Fibroblast of skin of back (primary cell): ENCODE measurements at regions not wholly inside any gene's neighbourhood (a gene's known extent, or its start where the extent isn't known, plus 50 kb on each side); places are given as distances from the start of the nearest gene placed in this dataset.

Experiments used
- DNase-seq: peaks from one replicate; pipeline ENCODE4 v3.0.0-alpha.2; 2013

GRCh38 chr2:217437290-217437870 is 565.4 kb downstream of the TNS1 start:
- no peak for DNase-seq

- DNase-seq = no peak
Measured at GRCh38 chr2:217436386-217436785, 566.4 kb downstream of the TNS1 start.

- DNase-seq = peak; percentile 92
Measured at GRCh38 chr2:217434180-217434975, 568.4 kb downstream of the TNS1 start.

GRCh38 chr2:217433522-217433921 is 569.3 kb downstream of the TNS1 start:
- DNase-seq = no peak

- DNase-seq = peak; percentile 36
Measured at GRCh38 chr2:217431577-217432269, 571.1 kb downstream of the TNS1 start.

- DNase-seq = no peak
Measured at GRCh38 chr2:217430916-217431576, 571.2 kb upstream of the TNP1 start.

GRCh38 chr2:217429981-217430500 is 570.2 kb upstream of the TNP1 start:
- peak; percentile 22 for DNase-seq

GRCh38 chr2:217421834-217422233 is 562.0 kb upstream of the TNP1 start:
- no peak for DNase-seq

- DNase-seq = no peak
Measured at GRCh38 chr2:217420854-217421253, 561.0 kb upstream of the TNP1 start.

GRCh38 chr2:217419055-217419671 is 559.3 kb upstream of the TNP1 start:
- no peak for DNase-seq

GRCh38 chr2:217418544-217418943 is 558.7 kb upstream of the TNP1 start:
- DNase-seq = no peak

GRCh38 chr2:217418090-217418489 is 558.2 kb upstream of the TNP1 start:
- DNase-seq = peak; percentile 91

- DNase-seq = no peak
Measured at GRCh38 chr2:217417536-217417935, 557.7 kb upstream of the TNP1 start.

- DNase-seq = no peak
Measured at GRCh38 chr2:217415316-217415715, 555.5 kb upstream of the TNP1 start.

- no peak for DNase-seq
Measured at GRCh38 chr2:217414429-217414828, 554.6 kb upstream of the TNP1 start.

GRCh38 chr2:217413193-217413592 is 553.3 kb upstream of the TNP1 start:
- DNase-seq = peak; percentile 50

- peak; percentile 58 for DNase-seq
Measured at GRCh38 chr2:217412721-217413120, 552.9 kb upstream of the TNP1 start.

- no peak for DNase-seq
Measured at GRCh38 chr2:217412277-217412676, 552.4 kb upstream of the TNP1 start.

GRCh38 chr2:217410681-217410960 is 550.8 kb upstream of the TNP1 start:
- no peak for DNase-seq

GRCh38 chr2:217409949-217410680 is 550.3 kb upstream of the TNP1 start:
- no peak for DNase-seq

- no peak for DNase-seq
Measured at GRCh38 chr2:217407362-217407761, 547.5 kb upstream of the TNP1 start.

- no peak for DNase-seq
Measured at GRCh38 chr2:217404236-217404760, 544.4 kb upstream of the TNP1 start.
